HepG2 (cell line): ENCODE measurements at regions not wholly inside any gene's neighbourhood (a gene's known extent, or its start where the extent isn't known, plus 50 kb on each side); places are given as distances from the start of the nearest gene placed in this dataset.

ENCODE experiments used
- ATAC-seq: fragments of 200-7000 bp; cut with Tn5 transposase; 3 replicates; pipeline ENCODE4 v1.9.1; 2020; ENCODE audit warnings: mild to moderate bottlenecking, moderate library complexity
- BruUV-seq: library from RNA; stranded (reverse); fragments of 400-500 nt; replicated peaks from 2 replicates; lab custom pipeline; 2021; lab: Mats Ljungman, UMichigan
- CTCF ChIA-PET: fragments of 300-600 bp; formaldehyde crosslinking; extraction: SDS; loops from one replicate; lab custom pipeline; 2021; ENCODE audit warnings: low total read pairs, inconsistent platforms, low intra/inter-chr PET ratio; lab: Yijun Ruan, JAX
- POLR2A ChIA-PET: fragments of 350-600 bp; sonication (Branson Sonifier 250); formaldehyde crosslinking; loops from one replicate; lab custom pipeline; 2020; ENCODE audit warnings: antibody characterized with exemption, inconsistent platforms; lab: Yijun Ruan, JAX
- DNase-seq: peaks from one replicate; pipeline ENCODE4 v3.0.0-alpha.2; 2015; ENCODE audit warnings: low spot score
- FAIRE-seq: peaks from 3 replicates; lab custom pipeline; 2011; peaks lifted over from hg19 to GRCh38; lab: Jason Lieb, UNC
- H2AFZ ChIP-seq: one replicate; pipeline ENCODE4 v1.6.1; 2011; ENCODE audit warnings: low read length, inconsistent platforms
- H3K27ac ChIP-seq: fragments of 300-600 bp; 3 replicates; pipeline ENCODE4 v1.8.0; 2011; ENCODE audit warnings: mixed run types, mild to moderate bottlenecking, mixed read lengths, low read length, inconsistent platforms; ENCODE audit not compliant: insufficient read depth; ENCODE audit errors: extremely low read length
- H3K27me3 ChIP-seq, 2 experiments: fragments of 200-600 bp in 1 of 2; 2 replicates in 1 of 2; 3 replicates in 1 of 2; pipeline versions ENCODE4 v1.6.0 to v1.8.0; 2011; ENCODE audit warnings: low read length in 2 of 2, mild to moderate bottlenecking in 2 of 2, moderate library complexity in 2 of 2, inconsistent platforms in 1 of 2; ENCODE audit not compliant: insufficient read depth in 2 of 2, control insufficient read depth in 1 of 2
- H3K36me3 ChIP-seq, 2 experiments: fragments of 200-600 bp in 1 of 2; replicated peaks in 1 of 2; 2 replicates in 1 of 2; 3 replicates in 1 of 2; pipeline versions ENCODE4 v1.5.1 to v1.8.0; 2011; ENCODE audit warnings: low read length in 2 of 2, inconsistent platforms in 1 of 2; ENCODE audit not compliant: insufficient read depth in 2 of 2, control insufficient read depth in 1 of 2
- H3K4me1 ChIP-seq: 2 replicates; pipeline ENCODE4 v1.5.1; 2012; ENCODE audit warnings: low read length, inconsistent platforms; ENCODE audit not compliant: insufficient read depth
- H3K4me2 ChIP-seq: 2 replicates; pipeline ENCODE4 v1.6.0; 2011; ENCODE audit warnings: low read depth, low read length, inconsistent platforms
- H3K4me3 ChIP-seq, 3 experiments: fragments of 200-600 bp in 1 of 3; sonication (generic), shearing (Covaris generic) in 1 of 3; replicated peaks in 1 of 3; 2 replicates each; pipeline ENCODE4 v1.5.1; 2011 to 2016; ENCODE audit warnings: low read length in 3 of 3, inconsistent platforms in 2 of 3, low read depth in 2 of 3, mild to moderate bottlenecking in 2 of 3, control low read depth in 1 of 3, mixed read lengths in 1 of 3; ENCODE audit not compliant: insufficient read depth in 1 of 3
- H3K79me2 ChIP-seq: one replicate; pipeline ENCODE4 v1.6.1; 2011; ENCODE audit warnings: low read length, inconsistent platforms; ENCODE audit not compliant: insufficient read depth
- H3K9ac ChIP-seq: 2 replicates; pipeline ENCODE4 v1.6.0; 2011; ENCODE audit warnings: mild to moderate bottlenecking, low read depth, low read length, inconsistent platforms; ENCODE audit not compliant: insufficient read depth
- H3K9me3 ChIP-seq: 2 replicates; pipeline ENCODE4 v1.5.1; 2012; ENCODE audit warnings: mild to moderate bottlenecking, low read length
- H4K20me1 ChIP-seq: 2 replicates; pipeline ENCODE4 v1.6.0; 2011; ENCODE audit warnings: inconsistent platforms, mild to moderate bottlenecking, low read length, moderate library complexity; ENCODE audit not compliant: insufficient read depth
- DZIP1 ChIP-seq: sonication (generic); formaldehyde crosslinking; IDR thresholded peaks from 2 replicates; pipeline ENCODE4 v1.5.0; 2020; ENCODE audit warnings: mild to moderate bottlenecking, missing genetic modification reagents
- ETV5 ChIP-seq: IDR thresholded peaks from 2 replicates; pipeline ENCODE4 v1.6.1; 2018; ENCODE audit warnings: missing biosample characterization, missing genetic modification reagents, inconsistent platforms, borderline replicate concordance
- HDAC1 ChIP-seq: sonication (generic); formaldehyde crosslinking; IDR thresholded peaks from 2 replicates; pipeline ENCODE4 v1.5.1; 2020; ENCODE audit warnings: mild to moderate bottlenecking, missing genetic modification reagents
- KAT7 ChIP-seq: IDR thresholded peaks from 2 replicates; pipeline ENCODE4 v1.6.1; 2018; ENCODE audit warnings: borderline replicate concordance, missing compliant biosample characterization
- NCOA5 ChIP-seq: sonication (generic); formaldehyde crosslinking; IDR thresholded peaks from 2 replicates; pipeline ENCODE4 v1.4.0; 2020; ENCODE audit warnings: missing genetic modification reagents
- SIX1 ChIP-seq: sonication (generic); formaldehyde crosslinking; IDR thresholded peaks from 2 replicates; pipeline ENCODE4 v1.4.0; 2020; ENCODE audit warnings: missing genetic modification reagents, borderline replicate concordance
- SP4 ChIP-seq: sonication (generic); formaldehyde crosslinking; IDR thresholded peaks from 2 replicates; pipeline ENCODE4 v1.8.1; 2023; ENCODE audit warnings: mild to moderate bottlenecking, missing genetic modification reagents
- SSRP1 ChIP-seq: IDR thresholded peaks from 2 replicates; pipeline ENCODE4 v1.6.1; 2016; ENCODE audit warnings: control low read depth
- ZBTB14 ChIP-seq: sonication (generic); formaldehyde crosslinking; IDR thresholded peaks from 2 replicates; pipeline ENCODE4 v1.4.0; 2020; ENCODE audit warnings: missing genetic modification reagents
- ZNF296 ChIP-seq: sonication (generic); formaldehyde crosslinking; conservative IDR thresholded peaks from 2 replicates; pipeline ENCODE4 v1.5.0; 2020; ENCODE audit warnings: mild to moderate bottlenecking, missing genetic modification reagents
- ZNF326 ChIP-seq: sonication (generic); formaldehyde crosslinking; IDR thresholded peaks from 2 replicates; pipeline ENCODE4 v1.4.0; 2020; ENCODE audit warnings: missing genetic modification reagents, borderline replicate concordance
- ZNF460 ChIP-seq: sonication (generic); formaldehyde crosslinking; IDR thresholded peaks from 2 replicates; pipeline ENCODE4 v1.5.1; 2020; ENCODE audit warnings: missing genetic modification reagents, mild to moderate bottlenecking, borderline replicate concordance
- ZNF503 ChIP-seq: sonication (generic); formaldehyde crosslinking; IDR thresholded peaks from 2 replicates; pipeline ENCODE4 v1.4.0; 2020; ENCODE audit warnings: missing genetic modification reagents
- ZNF772 ChIP-seq: sonication (generic); formaldehyde crosslinking; IDR thresholded peaks from 2 replicates; pipeline ENCODE4 v1.5.0; 2020; ENCODE audit warnings: mild to moderate bottlenecking, missing genetic modification reagents
- WGBS: methylation state at CpG from one replicate; pipeline ENCODE4 v1.1.6; 2017; ENCODE audit warnings: low lambda C conversion rate; 5-methylcytosine and 5-hydroxymethylcytosine counted together
- in situ Hi-C: cut with HindIII; loops from 2 replicates; pipeline ENCODE4 v1.10.0; 2017; ENCODE audit warnings: low pct_unique_long_range_greater_than_20kb; ENCODE audit not compliant: extremely low pct_ligation_motif_present
- intact Hi-C: fragments of 100-400 bp; cut with micrococcal nuclease; formaldehyde crosslinking; loops from one replicate; pipeline ENCODE4 v1.10.0; 2022; ENCODE audit not compliant: unreplicated experiment

GRCh38 chr6:22024973-22025467 is 271.8 kb downstream of the PRL start:
- Histone ChIP-seq H3K79me2 (no peaks in the 10 kb centered on the region), H4K20me1 (no peaks in the 10 kb centered on the region), H3K9ac (no peak overlapping the region), H3K9me3 (peaks cover 10% of the 10 kb centered on the region), H3K4me1 (no peaks in the 10 kb centered on the region), H2AFZ (no peak overlapping the region), H3K4me2 (no peak overlapping the region), H3K27ac (no peak overlapping the region), H3K36me3 (no peaks in the 10 kb centered on the region), H3K4me3 (no peak overlapping the region), H3K27me3 (no peaks in the 10 kb centered on the region)
- 52% methylated on average over 4 of the region's 4 CpGs for WGBS
- ATAC-seq, result no peak
- ChIA-PET CTCF (no interaction called here), POLR2A (no interaction called here)
- TF ChIP-seq NCOA5 (CRISPR knock-in tag), result no peak
- TF ChIP-seq ZNF460 (CRISPR knock-in tag), result no peak
- TF ChIP-seq HDAC1 (CRISPR knock-in tag), result no peak
- no peak for TF ChIP-seq SSRP1 (CRISPR knock-in tag)
- no peak for TF ChIP-seq SP4 (CRISPR knock-in tag)
- no peak for TF ChIP-seq ZNF326 (CRISPR knock-in tag)
- no peak for TF ChIP-seq ZNF772 (CRISPR knock-in tag)
- no peak for TF ChIP-seq ZNF296 (CRISPR knock-in tag)
- no peak for TF ChIP-seq DZIP1 (CRISPR knock-in tag)
- no peak for TF ChIP-seq ETV5 (CRISPR knock-in tag)
- no peak for TF ChIP-seq SIX1
- no peak for TF ChIP-seq KAT7
- no peak for TF ChIP-seq ZNF503 (CRISPR knock-in tag)
- TF ChIP-seq ZBTB14 (CRISPR knock-in tag), result no peak
- no peak for FAIRE-seq
- no TSS peak for BruUV-seq
- intact Hi-C loops, result no loop called here
- no peak for DNase-seq
- in situ Hi-C loops, result no loop called here
